ENCODE measurements at regions not wholly inside any gene's neighbourhood (a gene's known extent, or its start where the extent isn't known, plus 50 kb on each side); places are given as distances from the start of the nearest gene placed in this dataset.
"Not testable (repeated sequence)": the region's sequence is repeated elsewhere in the genome, so short reads cannot be mapped to it uniquely, and the experiment has no call there.

GRCh38 chr4:66769441-66769840 is 775.9 kb downstream of the CENPC start:
- no peak for DNase-seq (ENCODE audit: low read depth in 1 of 2, low spot score in 1 of 2)
- Histone ChIP-seq H3K4me3 (no peak overlapping the region), H3K9me3 (ENCODE audit: low read depth) (no peaks in the 10 kb centered on the region), H3K27me3 (no peaks in the 10 kb centered on the region), H3K27ac (no peak overlapping the region), H3K4me1 (ENCODE audit: low read depth) (no peaks in the 10 kb centered on the region), H3K36me3 (no peaks in the 10 kb centered on the region)
- TF ChIP-seq, protein P1, sequence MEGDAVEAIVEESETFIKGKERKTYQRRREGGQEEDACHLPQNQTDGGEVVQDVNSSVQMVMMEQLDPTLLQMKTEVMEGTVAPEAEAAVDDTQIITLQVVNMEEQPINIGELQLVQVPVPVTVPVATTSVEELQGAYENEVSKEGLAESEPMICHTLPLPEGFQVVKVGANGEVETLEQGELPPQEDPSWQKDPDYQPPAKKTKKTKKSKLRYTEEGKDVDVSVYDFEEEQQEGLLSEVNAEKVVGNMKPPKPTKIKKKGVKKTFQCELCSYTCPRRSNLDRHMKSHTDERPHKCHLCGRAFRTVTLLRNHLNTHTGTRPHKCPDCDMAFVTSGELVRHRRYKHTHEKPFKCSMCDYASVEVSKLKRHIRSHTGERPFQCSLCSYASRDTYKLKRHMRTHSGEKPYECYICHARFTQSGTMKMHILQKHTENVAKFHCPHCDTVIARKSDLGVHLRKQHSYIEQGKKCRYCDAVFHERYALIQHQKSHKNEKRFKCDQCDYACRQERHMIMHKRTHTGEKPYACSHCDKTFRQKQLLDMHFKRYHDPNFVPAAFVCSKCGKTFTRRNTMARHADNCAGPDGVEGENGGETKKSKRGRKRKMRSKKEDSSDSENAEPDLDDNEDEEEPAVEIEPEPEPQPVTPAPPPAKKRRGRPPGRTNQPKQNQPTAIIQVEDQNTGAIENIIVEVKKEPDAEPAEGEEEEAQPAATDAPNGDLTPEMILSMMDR (IDR thresholded peaks at IDR 0.05; ENCODE audit: low read depth, low read length), result no peak

- Histone ChIP-seq H3K27ac (no peak overlapping the region), H3K9me3 (ENCODE audit: low read depth) (no peaks in the 10 kb centered on the region), H3K27me3 (no peaks in the 10 kb centered on the region), H3K4me3 (no peak overlapping the region), H3K4me1 (ENCODE audit: low read depth) (no peaks in the 10 kb centered on the region), H3K36me3 (no peaks in the 10 kb centered on the region)
- TF ChIP-seq, protein P1 (IDR thresholded peaks at IDR 0.05; ENCODE audit: low read depth, low read length), result no peak
- no peak for DNase-seq (ENCODE audit: low read depth in 1 of 2, low spot score in 1 of 2)
Measured at GRCh38 chr4:66767442-66767841, 777.9 kb downstream of the CENPC start.

GRCh38 chr4:66766557-66766956 is 778.7 kb downstream of the CENPC start:
- Histone ChIP-seq H3K4me1 (ENCODE audit: low read depth) (no peaks in the 10 kb centered on the region), H3K27me3 (no peaks in the 10 kb centered on the region), H3K4me3 (no peak overlapping the region), H3K27ac (no peak overlapping the region), H3K36me3 (no peaks in the 10 kb centered on the region), H3K9me3 (ENCODE audit: low read depth) (no peaks in the 10 kb centered on the region)
- no peak for DNase-seq (ENCODE audit: low read depth in 1 of 2, low spot score in 1 of 2)
- TF ChIP-seq, protein P1 (IDR thresholded peaks at IDR 0.05; ENCODE audit: low read depth, low read length), result no peak

DNA sequence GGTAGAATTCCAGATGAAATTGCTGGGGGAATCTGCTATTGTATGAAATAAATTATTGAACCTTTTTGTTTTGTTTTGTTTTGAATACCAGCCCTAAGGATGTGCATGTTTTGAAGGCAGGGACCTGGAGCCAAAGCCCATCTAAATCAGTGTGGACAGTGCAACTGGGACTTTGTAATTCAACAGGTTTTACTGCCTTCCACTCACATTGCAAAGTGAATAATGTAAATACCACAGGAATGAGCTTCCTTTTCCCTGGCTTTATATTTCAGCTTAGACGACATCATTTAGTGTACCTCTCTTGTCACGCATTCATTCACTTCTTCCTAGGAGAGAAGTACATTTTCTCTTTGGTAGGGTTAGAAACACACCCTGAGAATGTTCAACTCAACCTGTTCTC is 795.0 kb downstream of the CENPC start:
- DNase-seq (ENCODE audit: low read depth in 1 of 2, low spot score in 1 of 2), result no peak
- Histone ChIP-seq H3K4me3 (no peak overlapping the region), H3K9me3 (ENCODE audit: low read depth) (no peaks in the 10 kb centered on the region), H3K4me1 (ENCODE audit: low read depth) (no peaks in the 10 kb centered on the region), H3K27me3 (no peaks in the 10 kb centered on the region), H3K27ac (no peak overlapping the region), H3K36me3 (no peaks in the 10 kb centered on the region)
- TF ChIP-seq, protein P1 (IDR thresholded peaks at IDR 0.05; ENCODE audit: low read depth, low read length), result no peak

- not testable (repeated sequence) for H3K27ac ChIP-seq; H3K36me3 ChIP-seq; H3K4me1 ChIP-seq (ENCODE audit: low read depth); DNase-seq (ENCODE audit: low read depth in 1 of 2, low spot score in 1 of 2); H3K4me3 ChIP-seq; H3K9me3 ChIP-seq (ENCODE audit: low read depth); H3K27me3 ChIP-seq
Measured at GRCh38 chr4:66746918-66747317, 798.4 kb downstream of the CENPC start.

DNA sequence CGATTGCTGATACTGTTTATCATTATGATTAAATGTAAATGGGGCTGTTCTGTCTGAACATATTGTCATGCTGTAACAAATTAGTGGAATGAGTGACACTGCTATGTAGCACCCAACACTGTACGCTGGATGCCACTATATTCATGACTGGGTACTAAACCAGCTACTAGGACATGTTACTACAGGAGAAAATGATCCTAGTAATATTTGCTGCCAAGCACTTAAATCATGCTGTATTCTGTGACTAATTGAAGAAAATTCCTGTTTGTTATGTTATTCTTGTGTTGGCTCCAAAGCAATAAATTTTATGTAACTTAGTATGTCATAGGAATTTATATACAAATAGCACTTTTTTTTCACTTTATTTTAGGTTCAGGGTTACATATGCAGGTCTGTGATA is 804.2 kb downstream of the CENPC start:
- Histone ChIP-seq H3K27ac (no peak overlapping the region), H3K4me1 (ENCODE audit: low read depth) (peaks cover 6% of the 10 kb centered on the region), H3K4me3 (no peak overlapping the region), H3K27me3 (no peaks in the 10 kb centered on the region), H3K9me3 (ENCODE audit: low read depth) (no peaks in the 10 kb centered on the region), H3K36me3 (no peaks in the 10 kb centered on the region)
- TF ChIP-seq, protein P1 (IDR thresholded peaks at IDR 0.05; ENCODE audit: low read depth, low read length), result no peak
- no peak for DNase-seq (ENCODE audit: low read depth in 1 of 2, low spot score in 1 of 2)
